GM18867 (cell line): ENCODE measurements at regions not wholly inside any gene's neighbourhood (a gene's known extent, or its start where the extent isn't known, plus 50 kb on each side); places are given as distances from the start of the nearest gene placed in this dataset.

Experiments
- ATAC-seq: cut with Tn5 transposase; IDR thresholded peaks from one replicate; pipeline ENCODE4 v1.9.1; 2021; ENCODE audit warnings: mild to moderate bottlenecking, moderate library complexity; ENCODE audit not compliant: unreplicated experiment

DNA sequence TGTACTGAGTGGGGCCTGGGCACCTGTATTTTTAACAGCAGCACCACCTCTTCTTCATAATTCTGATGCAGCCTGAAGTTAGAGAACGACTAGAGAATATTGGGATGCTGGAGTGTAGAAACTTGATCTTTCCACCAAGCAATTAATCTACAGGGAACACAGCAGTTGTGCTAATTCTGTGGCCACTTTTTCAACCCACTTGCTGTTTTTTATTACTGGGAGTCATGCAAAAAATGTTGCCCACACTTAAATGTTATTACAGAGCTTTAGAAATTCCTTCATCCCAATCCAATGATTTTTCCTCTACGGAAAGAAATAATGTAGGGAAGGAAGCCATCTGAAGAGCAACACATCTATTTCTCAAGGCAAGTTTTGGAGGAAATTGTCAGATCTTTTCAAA lies 190.9 kb upstream of the TUT7 start:
- ATAC-seq, result no peak

DNA sequence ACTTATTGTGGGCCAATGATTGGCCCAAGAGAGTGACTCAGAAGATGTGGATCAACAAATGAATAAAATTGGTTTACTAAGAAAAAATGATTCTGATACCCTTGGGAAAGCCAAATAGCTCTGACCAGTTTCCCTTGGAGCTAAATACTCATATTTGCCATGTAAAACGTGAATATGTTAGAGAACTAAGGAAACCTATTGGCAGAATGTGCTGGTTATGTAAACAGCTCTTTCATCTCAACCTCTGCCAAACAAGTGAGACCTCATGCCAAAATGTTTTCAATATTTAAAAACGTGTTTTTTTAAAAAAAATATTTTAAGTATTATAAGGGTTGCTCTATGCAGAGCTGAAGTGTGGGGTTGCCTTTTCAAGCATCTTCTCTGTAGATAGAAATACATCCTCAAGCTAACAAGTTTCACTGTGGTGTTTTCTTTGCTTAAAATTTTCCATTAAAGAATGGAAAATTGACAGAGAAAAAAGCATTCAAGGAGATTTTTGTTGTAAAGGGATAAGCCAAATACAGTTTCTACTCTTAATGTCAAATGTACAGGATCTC lies 186.9 kb upstream of the TUT7 start:
- ATAC-seq, result no peak

DNA sequence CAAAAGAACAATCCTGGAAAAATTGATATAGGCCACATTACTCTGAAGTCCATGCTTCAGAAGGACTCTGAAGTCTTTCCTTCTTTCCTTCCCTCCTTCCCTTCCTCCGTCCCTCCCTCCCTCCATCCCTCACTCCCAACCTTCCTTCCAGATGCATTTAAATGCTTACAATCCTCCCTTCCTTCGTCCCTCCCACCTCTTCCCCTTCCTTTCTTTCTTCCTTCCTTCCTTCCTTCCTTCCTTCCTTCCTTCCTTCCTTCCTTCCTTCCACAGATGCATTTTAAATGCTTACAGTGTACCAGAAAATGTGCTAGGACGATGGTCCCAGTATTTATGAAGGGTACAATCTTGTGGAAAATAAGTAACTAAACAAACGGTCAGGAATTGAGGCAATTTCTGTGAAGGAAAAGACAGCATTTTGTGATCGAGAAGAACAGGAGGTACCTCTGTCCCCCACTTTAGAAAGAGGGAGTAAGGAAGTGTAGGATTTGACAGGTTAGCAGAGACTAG lies 181.3 kb upstream of the TUT7 start:
- no peak for ATAC-seq

DNA sequence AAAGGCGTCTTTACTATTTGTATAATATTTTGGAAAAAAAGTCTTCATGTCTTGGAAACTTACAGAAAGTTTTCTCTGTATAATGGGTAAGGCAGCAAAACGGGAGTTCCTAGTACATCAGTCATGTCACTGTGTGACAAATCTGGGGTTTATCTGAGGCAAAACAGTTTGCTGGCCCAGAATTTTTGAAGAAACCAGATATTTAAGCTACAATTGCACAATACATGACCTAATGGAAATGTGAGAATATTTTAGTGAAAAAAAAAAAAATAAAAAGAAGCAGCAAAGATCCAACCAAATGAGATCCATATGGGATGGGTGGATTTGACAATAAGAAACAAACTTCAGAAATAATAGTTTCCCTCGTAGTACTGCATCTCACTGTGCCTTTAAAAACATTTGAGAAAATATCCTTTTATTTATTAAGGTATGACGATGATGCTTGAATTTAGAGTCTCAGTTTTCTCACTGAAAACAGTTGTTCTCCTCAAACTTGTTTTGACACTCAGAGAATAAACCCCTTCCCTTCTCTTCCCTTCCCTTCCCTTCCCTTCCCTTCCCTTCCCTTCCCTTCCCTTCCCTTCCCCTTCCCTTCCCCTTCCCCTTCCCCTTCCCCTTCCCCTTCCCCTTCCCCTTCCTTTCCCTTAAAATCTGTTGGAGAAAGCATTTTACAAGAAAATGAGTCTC lies 180.5 kb upstream of the TUT7 start:
- ATAC-seq, result no peak

DNA sequence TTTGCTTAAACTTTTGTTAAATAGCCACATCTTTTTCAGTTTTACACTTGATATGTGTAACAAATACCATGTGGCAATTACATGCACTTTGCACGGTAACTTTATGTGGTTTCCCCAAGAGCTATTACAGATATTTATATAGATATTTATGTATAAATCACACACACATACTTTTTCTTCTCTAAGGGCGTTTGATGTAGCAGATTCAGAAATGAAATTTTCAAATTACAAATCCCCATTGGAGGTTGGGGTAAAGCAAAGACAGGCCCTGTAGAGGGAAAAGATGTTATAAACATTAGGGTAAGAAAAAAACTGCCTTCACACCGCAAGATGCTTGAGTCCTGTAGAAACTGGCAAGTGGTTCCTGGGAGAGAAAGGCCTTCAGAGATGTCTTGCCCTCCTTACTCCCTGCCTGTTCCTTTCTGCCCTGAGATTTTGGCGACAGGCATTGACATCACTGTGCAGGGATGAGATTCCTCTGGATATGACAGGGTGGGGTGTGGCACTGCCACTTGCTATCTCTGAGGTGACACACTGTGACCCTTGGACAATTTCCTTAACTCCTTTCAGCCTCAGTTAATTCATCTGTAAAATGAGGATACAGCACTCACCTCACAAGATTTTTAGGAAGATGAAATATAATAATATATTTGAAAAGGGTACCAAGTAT lies 177.9 kb upstream of the TUT7 start:
- ATAC-seq, result no peak

DNA sequence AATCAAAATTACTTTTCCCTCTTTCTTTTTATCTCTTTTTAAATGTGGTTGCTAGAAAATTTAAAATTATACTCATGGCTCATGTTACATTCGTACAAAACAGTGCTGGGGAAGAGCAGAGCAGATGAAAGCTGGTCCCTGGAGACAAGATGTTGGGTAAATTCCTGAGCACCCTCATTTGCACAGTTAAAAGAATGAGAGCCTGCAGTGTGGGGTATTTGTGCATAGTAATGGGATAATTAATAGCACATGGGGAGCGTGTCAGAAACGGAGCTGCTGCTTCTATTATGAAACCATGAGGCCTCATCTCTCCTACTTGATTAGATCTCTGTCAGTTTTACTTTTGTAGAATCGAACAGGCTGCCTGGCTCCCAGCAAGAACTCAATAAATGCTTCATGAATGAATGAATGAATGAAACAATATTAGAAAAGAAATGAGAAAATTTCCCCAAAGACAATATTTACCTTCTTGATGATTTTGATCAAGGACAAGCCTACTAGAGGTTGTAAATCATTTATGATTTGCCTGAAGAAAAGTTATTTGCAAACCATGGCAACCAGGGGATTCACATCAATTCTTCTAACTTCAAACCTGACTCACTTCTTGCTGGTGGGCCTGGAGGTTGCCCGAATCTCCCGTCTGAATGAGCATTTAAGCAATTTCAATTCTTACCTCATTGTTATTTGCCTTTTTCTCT lies 177.2 kb upstream of the TUT7 start:
- no peak for ATAC-seq

DNA sequence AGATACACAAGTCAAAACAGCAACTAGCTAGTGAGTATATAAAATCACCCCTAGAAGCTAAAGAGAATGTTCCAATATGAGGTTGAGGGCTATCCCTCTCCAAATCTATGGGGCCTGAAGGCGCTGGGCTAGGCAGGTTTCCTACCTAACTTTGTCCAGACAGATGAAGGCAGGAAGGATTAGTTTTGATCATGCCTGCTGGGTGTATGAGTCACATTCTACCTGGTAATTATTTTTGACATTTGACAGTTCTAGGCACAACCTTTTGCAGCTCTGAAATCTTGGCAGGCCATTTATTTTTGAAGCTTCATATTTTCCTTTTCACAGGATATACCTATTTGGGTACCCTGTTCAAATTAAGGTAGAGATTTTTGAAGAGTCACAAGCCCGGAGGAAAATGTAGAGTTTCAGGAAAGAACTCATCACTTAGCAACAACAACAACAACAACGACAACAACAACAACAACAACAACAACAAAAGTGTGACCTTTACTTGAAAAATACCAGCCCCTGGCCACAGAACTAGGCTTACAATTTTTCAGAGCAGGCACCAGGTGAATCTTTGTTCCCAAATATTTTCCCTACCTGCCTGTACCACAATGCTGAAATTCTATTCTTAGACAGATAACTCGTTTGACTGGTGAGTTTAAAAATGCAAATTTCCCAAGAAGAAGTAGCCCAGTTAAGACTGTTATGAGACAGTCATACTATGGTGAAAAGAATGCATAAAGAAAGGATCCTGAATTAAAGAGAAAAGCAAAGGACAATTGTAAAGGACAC lies 175.5 kb upstream of the TUT7 start:
- no peak for ATAC-seq

DNA sequence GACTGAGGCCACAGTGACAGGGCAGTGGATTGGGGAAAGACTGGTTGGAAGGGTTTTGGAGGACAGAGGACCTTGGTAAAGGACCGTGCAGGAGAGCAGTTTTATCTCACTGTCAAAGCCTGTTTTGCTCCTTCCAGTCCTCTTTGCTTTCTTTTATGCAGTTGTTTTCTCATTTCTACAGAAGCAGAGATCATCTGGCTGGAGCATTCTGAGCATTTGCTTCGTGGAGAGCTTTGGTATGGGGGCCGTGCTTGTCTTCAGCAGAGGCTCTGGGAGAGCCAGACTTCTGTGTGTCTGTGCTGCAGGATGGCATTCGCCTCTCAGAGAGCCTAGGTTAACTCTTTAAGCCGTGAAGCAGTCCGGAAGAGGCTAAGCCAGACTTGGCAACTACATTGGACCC lies 171.8 kb upstream of the TUT7 start:
- ATAC-seq, result no peak

DNA sequence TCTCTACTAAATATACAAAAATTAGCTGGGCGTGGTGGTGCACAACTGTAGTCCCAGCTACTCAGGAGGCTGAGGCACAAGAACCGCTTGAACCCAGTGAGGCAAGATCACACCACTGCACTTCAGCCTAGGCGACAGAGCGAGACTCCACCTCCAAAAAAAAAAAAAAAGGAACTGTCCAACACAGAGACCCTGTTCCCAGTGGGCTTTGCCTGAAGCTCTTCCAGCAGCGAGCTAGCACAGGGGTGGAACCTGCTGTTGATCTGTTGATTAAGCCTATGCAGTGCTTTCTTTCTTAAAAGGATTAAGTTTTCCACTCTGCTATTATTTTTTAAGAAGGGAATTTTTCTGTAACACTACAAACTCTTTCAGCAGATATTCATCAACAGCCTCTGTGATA lies 171.0 kb upstream of the TUT7 start:
- ATAC-seq, result no peak

DNA sequence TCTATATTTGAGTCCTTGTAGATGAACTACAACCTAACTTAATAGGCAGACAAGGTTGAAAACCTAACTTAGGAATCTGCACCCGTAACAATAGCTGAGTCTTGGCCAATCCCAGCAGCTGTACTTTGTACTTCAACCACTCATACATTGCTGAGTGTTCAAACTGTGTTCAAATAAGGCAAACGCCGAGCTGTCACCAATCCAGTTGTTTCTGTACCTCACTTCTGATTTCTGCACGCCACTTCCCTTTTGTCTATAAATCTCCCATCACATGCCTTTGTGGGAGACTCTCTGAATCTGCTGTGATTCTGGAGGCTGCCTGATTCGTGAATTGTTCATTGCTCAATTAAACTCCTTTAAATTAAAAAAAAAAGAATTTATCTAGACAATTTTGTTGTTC lies 167.8 kb upstream of the TUT7 start:
- no peak for ATAC-seq

DNA sequence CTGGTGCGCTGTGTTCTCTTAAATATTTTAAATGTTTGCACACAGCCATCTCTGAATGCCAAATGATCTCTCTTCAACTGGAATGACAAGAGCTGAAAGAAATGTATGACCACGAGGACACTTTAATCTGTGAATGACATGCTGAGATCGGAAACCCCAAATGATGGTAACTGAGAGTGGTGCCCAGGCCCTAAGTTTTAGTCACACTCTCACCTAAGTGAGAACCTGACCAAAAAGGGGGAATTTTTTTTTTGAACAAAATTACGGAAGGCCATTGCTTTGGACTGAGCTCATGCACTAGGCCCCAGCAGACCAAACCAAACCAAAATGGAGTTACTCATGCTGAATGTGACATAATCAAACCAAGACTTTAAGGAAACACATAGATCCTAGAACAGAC lies 167.1 kb upstream of the TUT7 start:
- ATAC-seq, result no peak

DNA sequence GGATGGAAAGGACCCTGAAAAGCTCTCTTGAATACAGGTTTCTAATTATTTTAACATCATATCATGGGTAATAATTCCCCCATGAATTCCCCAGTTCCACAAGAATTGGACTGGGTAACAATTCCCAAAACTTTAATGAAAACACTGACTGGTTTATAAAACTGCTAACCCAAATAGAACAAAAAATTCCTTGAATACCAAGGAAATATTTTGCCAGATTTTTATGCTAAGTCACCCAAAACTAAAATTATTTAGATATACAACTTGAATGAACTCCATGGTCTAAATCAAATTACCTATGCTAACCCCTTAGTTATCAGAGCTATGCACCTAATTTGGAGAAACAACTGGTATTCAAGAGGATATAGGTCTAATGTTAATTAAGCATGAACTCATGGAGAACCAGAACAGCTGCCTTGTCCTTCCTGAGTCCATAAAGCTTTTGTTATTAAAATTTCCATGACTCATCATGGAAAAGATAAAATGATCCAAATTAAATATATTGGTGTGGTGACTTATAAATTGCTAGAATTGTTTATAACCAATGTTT lies 164.9 kb upstream of the TUT7 start:
- ATAC-seq, result no peak

DNA sequence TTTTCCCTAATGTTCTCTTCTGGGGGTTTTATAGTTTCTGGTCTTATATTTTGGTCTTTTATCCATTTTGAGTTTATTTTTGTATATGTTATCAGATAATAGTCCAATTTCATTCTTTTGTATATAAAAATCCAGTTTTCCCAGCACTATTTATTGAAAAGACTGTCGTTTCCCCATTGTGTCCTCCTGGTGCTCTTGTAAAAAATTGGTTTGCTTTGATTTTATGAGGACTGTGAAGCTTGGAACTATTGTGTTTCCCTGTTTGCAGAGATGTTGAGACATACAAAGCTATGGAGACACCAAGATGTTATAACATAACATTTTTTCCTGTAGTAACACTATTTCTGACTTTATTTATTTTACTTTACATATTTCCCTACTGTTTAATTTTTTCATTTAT lies 163.3 kb upstream of the TUT7 start:
- ATAC-seq, result no peak

DNA sequence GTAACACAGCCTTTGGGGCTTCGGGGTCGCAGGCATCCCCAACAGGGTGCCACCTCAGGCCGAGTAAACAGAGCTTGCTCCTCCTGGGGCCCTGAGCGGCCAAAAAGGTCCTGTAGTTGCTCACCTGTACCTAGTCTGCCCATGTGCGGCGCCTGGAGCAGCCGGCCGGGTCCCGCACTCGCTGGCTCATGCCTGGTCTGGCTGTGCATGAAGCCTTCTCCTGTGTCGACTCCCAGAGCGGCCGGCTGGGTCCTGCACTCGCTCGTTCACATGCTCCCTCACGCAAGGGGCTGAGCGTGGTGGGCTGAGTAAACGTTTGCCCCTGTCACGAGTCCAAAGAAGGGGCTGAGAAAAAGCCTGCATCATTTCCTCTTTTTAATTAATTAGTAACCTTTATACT lies 162.4 kb upstream of the TUT7 start:
- no peak for ATAC-seq

DNA sequence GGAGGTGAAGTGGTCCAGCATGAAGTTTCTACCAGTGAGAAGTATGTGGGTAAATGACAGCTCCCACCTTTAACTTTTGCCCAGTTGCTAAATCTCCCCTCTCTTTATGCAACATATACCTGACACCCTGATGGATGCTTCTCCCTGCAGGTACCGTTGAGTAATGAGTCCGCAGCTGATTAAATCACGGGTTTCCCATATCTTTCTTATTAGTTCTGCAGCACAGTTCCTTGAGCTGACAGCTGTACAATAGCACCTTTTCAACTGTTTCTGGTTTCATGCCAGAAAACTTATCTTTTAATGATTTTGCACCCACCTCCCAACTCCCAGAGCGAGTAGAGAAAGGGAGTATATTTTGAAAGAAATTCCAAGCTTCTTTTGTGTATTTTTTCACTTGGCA lies 161.0 kb upstream of the TUT7 start:
- ATAC-seq, result no peak

DNA sequence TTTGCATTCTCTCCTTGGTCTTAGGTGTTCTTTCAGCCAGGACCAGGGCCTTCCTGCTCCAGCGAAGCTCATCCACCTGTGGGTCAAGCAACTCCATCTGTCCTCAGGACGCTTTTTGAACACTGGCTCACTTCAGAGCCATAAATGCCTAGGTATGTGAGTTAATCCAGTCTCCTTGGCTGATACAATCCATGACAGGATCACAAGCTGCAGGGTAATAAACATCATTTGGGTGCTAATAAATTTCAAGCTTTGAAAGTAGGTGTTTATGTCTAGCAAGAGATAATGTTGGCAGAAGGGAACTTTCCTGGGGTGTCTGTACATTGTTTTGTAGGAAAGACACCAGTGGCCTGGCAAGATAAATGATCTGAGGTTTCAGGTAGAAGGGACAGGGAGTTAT lies 159.2 kb upstream of the TUT7 start:
- no peak for ATAC-seq

DNA sequence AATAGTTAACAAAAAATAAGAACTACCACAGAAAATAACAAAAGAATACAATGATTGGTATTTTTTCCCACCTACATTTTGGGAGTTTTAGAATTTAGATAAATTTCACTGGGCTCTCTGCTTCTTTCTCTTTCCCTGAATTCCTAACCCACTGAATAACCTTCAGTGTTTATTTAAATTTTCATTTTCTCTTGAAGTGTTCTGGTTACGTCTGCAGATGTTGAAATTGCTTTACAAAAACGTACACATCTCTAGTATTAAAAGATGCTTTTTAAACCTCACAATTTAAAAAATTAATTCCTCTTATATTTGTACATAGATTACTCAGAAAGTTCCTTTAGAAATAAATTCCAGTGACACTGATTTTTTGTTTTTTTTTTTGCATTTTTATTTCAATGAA lies 158.7 kb upstream of the TUT7 start:
- ATAC-seq, result no peak

DNA sequence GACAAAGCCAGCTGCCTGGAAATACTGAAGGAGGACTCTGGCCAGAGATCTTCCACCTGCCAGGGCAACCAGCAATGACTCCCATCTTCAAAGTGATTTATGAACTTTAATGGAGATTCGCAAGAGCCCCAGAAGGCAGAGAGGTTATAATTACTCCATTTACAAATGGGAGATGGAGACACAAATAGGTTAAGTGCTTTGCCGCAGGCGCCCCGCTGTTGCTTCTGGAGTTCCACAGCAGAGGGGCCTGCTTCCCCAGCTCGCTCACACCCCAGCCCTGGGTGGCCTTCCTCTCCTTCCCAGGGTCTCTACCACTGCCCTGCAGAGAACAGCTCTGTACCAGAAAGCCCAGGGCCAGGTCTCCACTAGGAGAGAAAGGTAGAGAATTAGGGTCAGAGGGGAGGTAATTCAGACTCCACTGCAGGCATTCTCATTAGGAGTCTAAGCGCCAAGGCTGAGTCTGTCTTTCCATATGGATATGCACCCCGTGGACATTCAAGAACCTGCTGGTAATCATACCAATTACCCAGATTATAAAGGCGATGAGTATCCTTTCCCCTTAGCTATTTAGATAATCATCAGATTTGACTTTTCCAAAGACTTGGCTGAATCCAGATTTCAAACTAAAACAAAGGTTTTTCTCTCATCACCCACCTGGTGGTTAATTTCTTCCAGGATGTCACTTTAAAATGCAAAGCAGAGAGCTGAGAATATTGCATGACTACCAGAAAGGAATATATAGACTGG lies 157.6 kb upstream of the TUT7 start:
- no peak for ATAC-seq

DNA sequence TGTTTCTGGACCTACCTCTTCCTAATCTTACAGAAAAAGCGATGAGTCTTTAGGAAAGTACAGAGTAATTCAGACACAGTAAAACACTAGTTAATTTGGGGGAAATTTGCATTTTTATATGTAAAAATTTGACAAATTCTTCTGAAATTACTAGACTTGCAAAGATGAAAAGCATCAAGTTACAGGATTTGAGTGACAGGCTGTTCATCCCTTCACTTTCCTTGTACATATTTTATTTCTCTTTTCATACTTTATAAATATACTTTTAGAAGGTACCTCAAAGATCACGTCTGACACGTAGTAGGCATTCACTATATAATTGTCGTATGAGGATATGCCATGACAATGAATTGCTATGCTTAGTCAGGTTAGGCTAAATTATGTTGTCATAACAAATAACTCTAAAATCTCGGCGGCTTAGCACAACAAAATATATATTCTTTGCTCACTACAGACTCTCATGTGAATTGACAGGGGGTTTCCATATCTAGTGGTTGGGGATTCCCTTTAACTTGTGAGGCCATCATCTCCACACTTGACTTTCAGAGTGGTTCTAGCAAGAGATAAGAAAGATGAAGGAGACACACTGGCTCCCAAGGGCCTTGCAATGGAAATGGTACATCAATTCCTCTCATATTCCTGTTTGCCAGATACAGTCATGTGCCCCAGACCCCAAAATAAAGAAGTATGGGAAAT lies 154.1 kb upstream of the TUT7 start:
- ATAC-seq, result peak; percentile 66
